A673 (cell line): ENCODE measurements at regions not wholly inside any gene's neighbourhood (a gene's known extent, or its start where the extent isn't known, plus 50 kb on each side); places are given as distances from the start of the nearest gene placed in this dataset.

Source experiments
- BruUV-seq: library from RNA; stranded (reverse); fragments of 400-500 nt; replicated peaks from 2 replicates; lab custom pipeline; 2021; lab: Mats Ljungman, UMichigan
- CTCF ChIA-PET: fragments of 300-600 bp; sonication (Branson Sonifier 250); formaldehyde crosslinking; loops from one replicate; lab custom pipeline; 2022; ENCODE audit warnings: antibody characterized with exemption; lab: Charles Lee
- POLR2A ChIA-PET: fragments of 300-600 bp; sonication (Branson Sonifier 250); formaldehyde crosslinking; loops from one replicate; lab custom pipeline; 2022; ENCODE audit warnings: antibody characterized with exemption; ENCODE audit not compliant: low non-redundant PET; lab: Charles Lee
- DNase-seq: peaks from one replicate; pipeline ENCODE4 v3.0.0-alpha.2; 2015; ENCODE audit warnings: low spot score
- H3K27ac ChIP-seq: fragments of 200-600 bp; sonication (generic); 2 replicates; pipeline ENCODE4 v1.5.1; 2016; ENCODE audit warnings: mixed run types, low read depth, mild to moderate bottlenecking, mixed read lengths, antibody characterized with exemption, low read length; ENCODE audit not compliant: poor library complexity, severe bottlenecking
- H3K27me3 ChIP-seq: fragments of 200-600 bp; sonication (generic); replicated peaks from 2 replicates; pipeline ENCODE4 v1.6.1; 2017; ENCODE audit warnings: mixed run types, low read depth, mild to moderate bottlenecking, mixed read lengths, antibody characterized with exemption, low read length; ENCODE audit not compliant: insufficient read depth, poor library complexity
- H3K36me3 ChIP-seq: fragments of 200-600 bp; sonication (generic); 2 replicates; pipeline ENCODE4 v1.6.1; 2016; ENCODE audit warnings: mixed run types, mild to moderate bottlenecking, mixed read lengths, antibody characterized with exemption, low read length; ENCODE audit not compliant: insufficient read depth, poor library complexity, severe bottlenecking
- H3K4me1 ChIP-seq: fragments of 200-600 bp; sonication (generic); 2 replicates; pipeline ENCODE4 v1.6.1; 2017; ENCODE audit warnings: mixed run types, mild to moderate bottlenecking, mixed read lengths, antibody characterized with exemption, low read length; ENCODE audit not compliant: insufficient read depth, poor library complexity, severe bottlenecking
- H3K4me3 ChIP-seq: fragments of 200-600 bp; sonication (generic); 2 replicates; pipeline ENCODE4 v1.5.1; 2016; ENCODE audit warnings: low read depth, mixed run types, mild to moderate bottlenecking, mixed read lengths, low read length; ENCODE audit not compliant: poor library complexity, severe bottlenecking
- H3K9me3 ChIP-seq: fragments of 200-600 bp; sonication (generic); 2 replicates; pipeline ENCODE4 v1.6.1; 2016; ENCODE audit warnings: mixed run types, low read depth, mild to moderate bottlenecking, mixed read lengths, antibody characterized with exemption, low read length; ENCODE audit not compliant: poor library complexity, severe bottlenecking
- CTCF ChIP-seq: fragments of 300-800, 200-600 bp; sonication (generic); conservative IDR thresholded peaks from 2 replicates; pipeline ENCODE4 v1.5.1; 2017; ENCODE audit warnings: low read depth, mild to moderate bottlenecking, antibody characterized with exemption, low read length, moderate library complexity, mixed read lengths
- EZH2 ChIP-seq: fragments of 200-600 bp; sonication (generic); IDR thresholded peaks from 2 replicates; pipeline ENCODE4 v1.6.1; 2017; ENCODE audit warnings: borderline replicate concordance, low read depth, mild to moderate bottlenecking, mixed read lengths, antibody characterized with exemption, low read length; ENCODE audit not compliant: poor library complexity, severe bottlenecking
- intact Hi-C: fragments of 100-400 bp; cut with micrococcal nuclease; formaldehyde crosslinking; loops from one replicate; pipeline ENCODE4 v1.10.0; 2022; ENCODE audit not compliant: unreplicated experiment

GRCh38 chr10:83673316-83673715 is 466.0 kb upstream of the GHITM start:
- ChIA-PET CTCF (no interaction called here), POLR2A (no interaction called here)
- no peak for DNase-seq
- Histone ChIP-seq H3K36me3 (no peaks in the 10 kb centered on the region), H3K4me1 (no peaks in the 10 kb centered on the region), H3K9me3 (peaks cover 8% of the 10 kb centered on the region), H3K27me3 (no peaks in the 10 kb centered on the region), H3K27ac (no peak overlapping the region), H3K4me3 (no peak overlapping the region)
- TF ChIP-seq EZH2 (no peak), CTCF (no peak)
- no TSS peak for BruUV-seq
- intact Hi-C loops: no loop called here

- no peak for DNase-seq
- POLR2A ChIA-PET: no interaction called here
- no peak overlapping the region for H3K27ac ChIP-seq
- no peak overlapping the region for H3K4me3 ChIP-seq
- TF ChIP-seq CTCF: no peak
- no peak for TF ChIP-seq EZH2
- intact Hi-C loops: no loop called here
- no peaks in the 10 kb centered on the region for H3K27me3 ChIP-seq
- no peaks in the 10 kb centered on the region for H3K4me1 ChIP-seq
- no TSS peak for BruUV-seq
- H3K9me3 ChIP-seq: no peaks in the 10 kb centered on the region
- CTCF ChIA-PET: no interaction called here
- no peaks in the 10 kb centered on the region for H3K36me3 ChIP-seq
Observed at GRCh38 chr10:83677795-83678194, 461.5 kb upstream of the GHITM start.

- DNase-seq: no peak
- Histone ChIP-seq H3K27ac (no peak overlapping the region), H3K36me3 (no peaks in the 10 kb centered on the region), H3K4me1 (no peaks in the 10 kb centered on the region), H3K4me3 (no peak overlapping the region), H3K27me3 (no peaks in the 10 kb centered on the region), H3K9me3 (no peaks in the 10 kb centered on the region)
- no peak for TF ChIP-seq CTCF
- no peak for TF ChIP-seq EZH2
- ChIA-PET CTCF (no interaction called here), POLR2A (no interaction called here)
- no TSS peak for BruUV-seq
- intact Hi-C loops: no loop called here
Observed at GRCh38 chr10:83678850-83679249, 460.5 kb upstream of the GHITM start.
